HEK293 (cell line): ENCODE measurements at regions not wholly inside any gene's neighbourhood (a gene's known extent, or its start where the extent isn't known, plus 50 kb on each side); places are given as distances from the start of the nearest gene placed in this dataset.

Experiments used
- ZNF248 ChIP-seq: fragments of 450-650 bp; formaldehyde crosslinking; IDR thresholded peaks from 2 replicates; pipeline ENCODE4 v1.5.1; 2017; ENCODE audit warnings: missing biosample characterization, missing genetic modification characterization
- TF ChIP-seq, protein P1 (sequence below): fragments of 450-650 bp; formaldehyde crosslinking; conservative IDR thresholded peaks from 2 replicates; pipeline ENCODE4 v1.5.1; 2016; ENCODE audit warnings: low read depth, missing biosample characterization, missing genetic modification characterization
- TF ChIP-seq, protein P2 (sequence below): fragments of 450-650 bp; formaldehyde crosslinking; IDR thresholded peaks from 2 replicates; pipeline ENCODE4 v1.5.1; 2016; ENCODE audit warnings: missing biosample characterization, missing genetic modification characterization
- TF ChIP-seq, protein P3 (sequence below): fragments of 450-650 bp; formaldehyde crosslinking; IDR thresholded peaks from 2 replicates; pipeline ENCODE4 v1.5.1; 2016; ENCODE audit warnings: missing biosample characterization, missing genetic modification characterization
- TF ChIP-seq, protein P4 (sequence below): fragments of 450-650 bp; formaldehyde crosslinking; IDR thresholded peaks from 2 replicates; pipeline ENCODE4 v1.5.1; 2016; ENCODE audit warnings: missing biosample characterization, missing genetic modification characterization

DNA sequence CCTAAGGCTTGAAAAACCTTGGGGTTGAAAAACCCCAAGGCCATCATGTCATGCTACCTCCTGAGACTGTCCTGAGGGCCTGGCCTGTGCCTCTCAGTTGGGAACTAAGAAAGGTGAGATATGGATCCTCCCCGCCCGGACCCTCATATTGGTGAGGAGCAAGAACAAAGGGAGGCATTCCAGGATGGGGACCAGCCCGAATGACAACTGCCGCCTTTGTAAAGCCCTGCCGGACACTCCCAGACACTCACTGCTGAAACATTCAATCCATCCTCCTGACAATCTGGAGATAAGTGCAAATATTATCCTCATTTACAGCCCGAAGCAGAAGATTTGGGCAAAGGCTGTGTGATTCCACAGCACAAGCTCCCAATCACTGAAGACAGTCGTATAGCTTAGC is 298.3 kb downstream of the NSG2 start:
- TF ChIP-seq, protein P1, sequence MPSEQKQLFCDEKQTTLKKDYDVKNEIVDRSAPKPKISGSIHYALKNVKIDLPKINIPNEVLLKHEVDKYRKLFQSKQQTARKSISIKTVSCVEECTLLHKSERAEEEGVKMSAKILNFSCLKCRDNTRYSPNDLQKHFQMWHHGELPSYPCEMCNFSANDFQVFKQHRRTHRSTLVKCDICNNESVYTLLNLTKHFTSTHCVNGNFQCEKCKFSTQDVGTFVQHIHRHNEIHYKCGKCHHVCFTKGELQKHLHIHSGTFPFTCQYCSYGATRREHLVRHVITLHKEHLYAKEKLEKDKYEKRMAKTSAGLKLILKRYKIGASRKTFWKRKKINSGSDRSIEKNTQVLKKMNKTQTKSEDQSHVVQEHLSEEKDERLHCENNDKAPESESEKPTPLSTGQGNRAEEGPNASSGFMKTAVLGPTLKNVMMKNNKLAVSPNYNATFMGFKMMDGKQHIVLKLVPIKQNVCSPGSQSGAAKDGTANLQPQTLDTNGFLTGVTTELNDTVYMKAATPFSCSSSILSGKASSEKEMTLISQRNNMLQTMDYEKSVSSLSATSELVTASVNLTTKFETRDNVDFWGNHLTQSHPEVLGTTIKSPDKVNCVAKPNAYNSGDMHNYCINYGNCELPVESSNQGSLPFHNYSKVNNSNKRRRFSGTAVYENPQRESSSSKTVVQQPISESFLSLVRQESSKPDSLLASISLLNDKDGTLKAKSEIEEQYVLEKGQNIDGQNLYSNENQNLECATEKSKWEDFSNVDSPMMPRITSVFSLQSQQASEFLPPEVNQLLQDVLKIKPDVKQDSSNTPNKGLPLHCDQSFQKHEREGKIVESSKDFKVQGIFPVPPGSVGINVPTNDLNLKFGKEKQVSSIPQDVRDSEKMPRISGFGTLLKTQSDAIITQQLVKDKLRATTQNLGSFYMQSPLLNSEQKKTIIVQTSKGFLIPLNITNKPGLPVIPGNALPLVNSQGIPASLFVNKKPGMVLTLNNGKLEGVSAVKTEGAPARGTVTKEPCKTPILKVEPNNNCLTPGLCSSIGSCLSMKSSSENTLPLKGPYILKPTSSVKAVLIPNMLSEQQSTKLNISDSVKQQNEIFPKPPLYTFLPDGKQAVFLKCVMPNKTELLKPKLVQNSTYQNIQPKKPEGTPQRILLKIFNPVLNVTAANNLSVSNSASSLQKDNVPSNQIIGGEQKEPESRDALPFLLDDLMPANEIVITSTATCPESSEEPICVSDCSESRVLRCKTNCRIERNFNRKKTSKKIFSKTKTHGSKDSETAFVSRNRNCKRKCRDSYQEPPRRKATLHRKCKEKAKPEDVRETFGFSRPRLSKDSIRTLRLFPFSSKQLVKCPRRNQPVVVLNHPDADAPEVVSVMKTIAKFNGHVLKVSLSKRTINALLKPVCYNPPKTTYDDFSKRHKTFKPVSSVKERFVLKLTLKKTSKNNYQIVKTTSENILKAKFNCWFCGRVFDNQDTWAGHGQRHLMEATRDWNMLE = no peak
- TF ChIP-seq ZNF248 (tag by site-specific recombination) = no peak
- TF ChIP-seq, protein P2, sequence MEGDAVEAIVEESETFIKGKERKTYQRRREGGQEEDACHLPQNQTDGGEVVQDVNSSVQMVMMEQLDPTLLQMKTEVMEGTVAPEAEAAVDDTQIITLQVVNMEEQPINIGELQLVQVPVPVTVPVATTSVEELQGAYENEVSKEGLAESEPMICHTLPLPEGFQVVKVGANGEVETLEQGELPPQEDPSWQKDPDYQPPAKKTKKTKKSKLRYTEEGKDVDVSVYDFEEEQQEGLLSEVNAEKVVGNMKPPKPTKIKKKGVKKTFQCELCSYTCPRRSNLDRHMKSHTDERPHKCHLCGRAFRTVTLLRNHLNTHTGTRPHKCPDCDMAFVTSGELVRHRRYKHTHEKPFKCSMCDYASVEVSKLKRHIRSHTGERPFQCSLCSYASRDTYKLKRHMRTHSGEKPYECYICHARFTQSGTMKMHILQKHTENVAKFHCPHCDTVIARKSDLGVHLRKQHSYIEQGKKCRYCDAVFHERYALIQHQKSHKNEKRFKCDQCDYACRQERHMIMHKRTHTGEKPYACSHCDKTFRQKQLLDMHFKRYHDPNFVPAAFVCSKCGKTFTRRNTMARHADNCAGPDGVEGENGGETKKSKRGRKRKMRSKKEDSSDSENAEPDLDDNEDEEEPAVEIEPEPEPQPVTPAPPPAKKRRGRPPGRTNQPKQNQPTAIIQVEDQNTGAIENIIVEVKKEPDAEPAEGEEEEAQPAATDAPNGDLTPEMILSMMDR = no peak
- TF ChIP-seq, protein P3, sequence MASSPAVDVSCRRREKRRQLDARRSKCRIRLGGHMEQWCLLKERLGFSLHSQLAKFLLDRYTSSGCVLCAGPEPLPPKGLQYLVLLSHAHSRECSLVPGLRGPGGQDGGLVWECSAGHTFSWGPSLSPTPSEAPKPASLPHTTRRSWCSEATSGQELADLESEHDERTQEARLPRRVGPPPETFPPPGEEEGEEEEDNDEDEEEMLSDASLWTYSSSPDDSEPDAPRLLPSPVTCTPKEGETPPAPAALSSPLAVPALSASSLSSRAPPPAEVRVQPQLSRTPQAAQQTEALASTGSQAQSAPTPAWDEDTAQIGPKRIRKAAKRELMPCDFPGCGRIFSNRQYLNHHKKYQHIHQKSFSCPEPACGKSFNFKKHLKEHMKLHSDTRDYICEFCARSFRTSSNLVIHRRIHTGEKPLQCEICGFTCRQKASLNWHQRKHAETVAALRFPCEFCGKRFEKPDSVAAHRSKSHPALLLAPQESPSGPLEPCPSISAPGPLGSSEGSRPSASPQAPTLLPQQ = no peak
- TF ChIP-seq, protein P4, sequence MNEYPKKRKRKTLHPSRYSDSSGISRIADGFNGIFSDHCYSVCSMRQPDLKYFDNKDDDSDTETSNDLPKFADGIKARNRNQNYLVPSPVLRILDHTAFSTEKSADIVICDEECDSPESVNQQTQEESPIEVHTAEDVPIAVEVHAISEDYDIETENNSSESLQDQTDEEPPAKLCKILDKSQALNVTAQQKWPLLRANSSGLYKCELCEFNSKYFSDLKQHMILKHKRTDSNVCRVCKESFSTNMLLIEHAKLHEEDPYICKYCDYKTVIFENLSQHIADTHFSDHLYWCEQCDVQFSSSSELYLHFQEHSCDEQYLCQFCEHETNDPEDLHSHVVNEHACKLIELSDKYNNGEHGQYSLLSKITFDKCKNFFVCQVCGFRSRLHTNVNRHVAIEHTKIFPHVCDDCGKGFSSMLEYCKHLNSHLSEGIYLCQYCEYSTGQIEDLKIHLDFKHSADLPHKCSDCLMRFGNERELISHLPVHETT (tag by site-specific recombination) = no peak
